Right atrium auricular region (tissue), 2 donors: ENCODE measurements at regions not wholly inside any gene's neighbourhood (a gene's known extent, or its start where the extent isn't known, plus 50 kb on each side); places are given as distances from the start of the nearest gene placed in this dataset.
A peak's percentile ranks its signal among the peaks of the same experiment; 100 is the strongest.

ENCODE experiments used
- DNase-seq: peaks from one replicate; pipeline ENCODE4 v3.0.0-alpha.2; 2019; ENCODE audit warnings: low spot score
- H3K27ac ChIP-seq, 2 donors: fragments of 200-600 bp; sonication (generic); 1 replicate in 1 of 2; 2 replicates in 1 of 2; pipeline ENCODE4 v1.5.1; 2016 to 2019
- H3K27me3 ChIP-seq, 2 donors: fragments of 200-600 bp; sonication (generic); one replicate each; pipeline versions ENCODE4 v1.5.1 to v1.6.0; 2017 to 2019
- H3K36me3 ChIP-seq: fragments of 200-600 bp; sonication (generic); one replicate; pipeline ENCODE4 v1.5.1; 2016
- H3K4me1 ChIP-seq, 2 donors: fragments of 200-600 bp; sonication (generic); one replicate each; pipeline versions ENCODE4 v1.5.1 to v1.6.0; 2017 to 2019
- H3K4me3 ChIP-seq, 2 donors: fragments of 200-600 bp; sonication (generic); 1 replicate in 1 of 2; 2 replicates in 1 of 2; pipeline ENCODE4 v1.5.1; 2017 to 2019; ENCODE audit warnings: mild to moderate bottlenecking in 1 of 2, moderate library complexity in 1 of 2
- H3K9me3 ChIP-seq, 2 donors: fragments of 200-600 bp; sonication (generic); one replicate each; pipeline ENCODE4 v1.5.1; 2019
- TF ChIP-seq, protein P1 (sequence below), 2 donors: fragments of 200-600 bp; sonication (generic); IDR thresholded peaks; one replicate each; pipeline ENCODE4 v1.5.1; 2019; ENCODE audit warnings: antibody characterized with exemption in 2 of 2

DNA sequence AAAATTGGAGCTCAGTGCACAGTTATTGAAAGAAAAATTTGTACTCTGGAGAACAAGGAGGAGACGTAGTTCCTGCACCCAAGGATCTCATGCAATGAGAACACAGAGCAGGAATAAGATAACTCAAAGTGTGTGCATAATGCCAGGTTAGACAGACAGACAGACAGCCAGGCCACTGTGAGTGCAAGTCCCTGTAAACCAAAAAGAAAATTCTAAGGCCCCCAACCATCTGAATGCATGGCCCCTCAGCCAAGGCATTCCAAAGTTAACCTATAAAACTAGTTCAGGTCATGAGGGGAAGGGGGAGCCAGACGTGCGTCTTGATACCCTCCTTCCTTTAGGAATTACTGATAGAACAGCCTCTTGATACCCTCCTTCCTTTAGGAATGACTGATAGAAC lies 94.5 kb upstream of the ENPP6 start:
- H3K9me3 ChIP-seq, result no peaks in the 10 kb centered on the region
- no peak overlapping the region for H3K4me3 ChIP-seq
- H3K27me3 ChIP-seq, result no peaks in the 10 kb centered on the region
- no peak overlapping the region for H3K27ac ChIP-seq
- TF ChIP-seq, protein P1, sequence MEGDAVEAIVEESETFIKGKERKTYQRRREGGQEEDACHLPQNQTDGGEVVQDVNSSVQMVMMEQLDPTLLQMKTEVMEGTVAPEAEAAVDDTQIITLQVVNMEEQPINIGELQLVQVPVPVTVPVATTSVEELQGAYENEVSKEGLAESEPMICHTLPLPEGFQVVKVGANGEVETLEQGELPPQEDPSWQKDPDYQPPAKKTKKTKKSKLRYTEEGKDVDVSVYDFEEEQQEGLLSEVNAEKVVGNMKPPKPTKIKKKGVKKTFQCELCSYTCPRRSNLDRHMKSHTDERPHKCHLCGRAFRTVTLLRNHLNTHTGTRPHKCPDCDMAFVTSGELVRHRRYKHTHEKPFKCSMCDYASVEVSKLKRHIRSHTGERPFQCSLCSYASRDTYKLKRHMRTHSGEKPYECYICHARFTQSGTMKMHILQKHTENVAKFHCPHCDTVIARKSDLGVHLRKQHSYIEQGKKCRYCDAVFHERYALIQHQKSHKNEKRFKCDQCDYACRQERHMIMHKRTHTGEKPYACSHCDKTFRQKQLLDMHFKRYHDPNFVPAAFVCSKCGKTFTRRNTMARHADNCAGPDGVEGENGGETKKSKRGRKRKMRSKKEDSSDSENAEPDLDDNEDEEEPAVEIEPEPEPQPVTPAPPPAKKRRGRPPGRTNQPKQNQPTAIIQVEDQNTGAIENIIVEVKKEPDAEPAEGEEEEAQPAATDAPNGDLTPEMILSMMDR (IDR thresholded peaks at IDR 0.05), result no peak
- H3K4me1 ChIP-seq, result no peaks in the 10 kb centered on the region
- peak; percentile 4 for DNase-seq
- no peaks in the 10 kb centered on the region for H3K36me3 ChIP-seq

DNA sequence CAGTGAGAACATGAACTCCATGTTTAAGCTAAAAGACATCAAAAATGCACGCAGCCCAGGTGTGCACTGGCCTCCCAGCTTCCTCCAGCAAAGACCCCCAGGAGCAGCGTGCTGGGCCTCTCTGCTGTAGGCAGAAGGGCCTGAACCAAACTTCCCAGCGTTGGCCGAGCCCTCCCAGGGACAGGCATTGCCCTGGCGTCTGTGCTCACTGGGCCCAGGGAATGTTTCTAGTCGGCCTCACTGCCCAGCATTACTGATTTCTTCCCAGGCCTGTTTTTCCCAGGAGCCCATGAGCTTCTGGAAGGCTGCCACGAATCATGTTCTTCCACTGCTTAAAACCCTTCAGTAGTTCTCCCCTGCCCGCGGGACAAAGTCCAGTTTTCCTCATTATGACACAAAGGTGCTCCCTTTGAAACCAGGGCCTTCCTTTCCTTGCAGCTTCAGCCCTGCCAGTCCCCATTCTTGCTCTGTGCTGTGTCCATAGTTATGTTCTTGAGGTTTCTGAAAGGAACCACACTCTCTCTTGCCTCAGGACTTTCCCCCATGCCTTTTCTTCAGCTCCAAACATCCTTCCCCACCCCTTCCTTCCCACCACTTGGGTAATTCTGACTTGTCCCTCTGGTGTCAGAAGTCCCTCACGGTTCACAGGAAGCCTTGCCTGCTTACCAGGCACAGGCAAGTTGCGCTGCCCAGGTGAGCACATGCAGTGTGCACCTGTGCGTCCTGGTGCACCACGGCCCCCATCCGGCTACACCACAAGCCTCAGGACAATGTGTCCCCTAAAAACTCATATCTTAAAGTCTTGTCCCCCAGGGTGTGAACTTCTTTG lies 93.4 kb upstream of the ENPP6 start:
- no peak overlapping the region for H3K4me3 ChIP-seq
- DNase-seq, result peak; percentile 42
- H3K27ac ChIP-seq, result no peak overlapping the region
- H3K4me1 ChIP-seq, result no peaks in the 10 kb centered on the region
- no peaks in the 10 kb centered on the region for H3K9me3 ChIP-seq
- no peaks in the 10 kb centered on the region for H3K36me3 ChIP-seq
- H3K27me3 ChIP-seq, result no peaks in the 10 kb centered on the region
- TF ChIP-seq, protein P1 (IDR thresholded peaks at IDR 0.05), result no peak

DNA sequence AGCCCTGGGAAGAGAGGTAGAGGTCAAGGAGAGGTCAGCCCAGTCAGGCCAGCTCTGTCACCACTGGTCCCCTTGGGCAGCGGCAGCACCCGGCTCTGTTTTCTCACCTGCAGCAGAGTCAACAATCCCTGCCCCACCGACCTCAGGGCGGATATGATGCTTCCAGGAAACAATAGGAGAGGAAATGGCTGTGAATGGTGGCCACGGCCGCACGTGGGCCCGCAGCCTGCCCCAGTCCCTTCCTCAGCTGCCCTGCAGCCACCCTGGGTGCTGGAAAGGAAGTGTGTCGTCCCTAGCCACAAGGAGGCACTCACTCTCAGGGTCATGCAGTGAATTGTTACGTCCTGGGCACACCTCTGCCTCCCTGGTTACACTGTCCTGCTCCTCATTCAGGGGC lies 92.5 kb upstream of the ENPP6 start:
- TF ChIP-seq, protein P1 (IDR thresholded peaks at IDR 0.05), result peak in 1 of 2 donors; percentile 30
- no peak for DNase-seq
- Histone ChIP-seq H3K4me3 (no peak overlapping the region), H3K4me1 (no peaks in the 10 kb centered on the region), H3K27me3 (no peaks in the 10 kb centered on the region), H3K36me3 (no peaks in the 10 kb centered on the region), H3K9me3 (no peaks in the 10 kb centered on the region), H3K27ac (no peak overlapping the region)

DNA sequence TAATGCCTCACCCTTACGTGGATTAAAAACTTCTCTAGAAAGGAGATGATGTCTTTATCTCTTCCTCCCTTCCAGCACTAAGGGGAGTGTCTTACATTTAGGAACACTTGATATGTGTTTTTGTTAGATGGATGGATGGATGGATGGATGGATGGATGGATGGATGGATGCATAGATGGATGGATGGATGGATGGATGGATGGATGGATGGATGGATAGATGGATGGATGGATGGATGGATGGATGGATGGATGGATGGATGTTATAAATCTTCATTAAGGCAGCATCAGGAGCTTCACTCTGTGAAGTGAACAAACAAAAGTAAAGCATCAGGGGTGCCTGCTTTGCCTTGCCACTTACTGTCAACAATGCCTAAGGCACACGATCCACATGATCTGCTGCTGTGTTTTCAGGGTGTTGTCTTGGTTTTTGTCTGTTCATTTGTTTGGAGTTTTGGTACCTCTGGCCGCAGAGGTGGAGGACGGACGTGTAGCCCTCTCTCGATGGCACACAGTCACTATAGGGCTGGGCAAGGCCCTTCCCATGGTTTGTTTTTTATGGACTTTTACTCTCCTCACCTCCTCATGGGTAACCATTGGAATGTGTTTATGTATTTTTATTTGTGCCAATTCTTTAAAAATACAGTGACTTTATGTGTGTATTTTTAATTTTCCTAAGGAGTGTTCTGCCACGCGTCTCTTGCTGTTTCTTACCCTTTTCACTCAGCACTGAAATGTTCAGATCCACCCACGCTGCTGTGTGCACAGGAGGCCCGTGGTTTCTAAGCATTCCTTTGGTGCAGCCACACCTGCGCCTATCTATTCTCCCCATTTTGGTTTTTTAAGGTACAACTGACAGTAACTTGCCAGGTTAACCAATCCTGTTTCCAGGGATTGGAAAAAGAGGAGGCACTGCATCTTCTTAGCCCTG lies 91.8 kb upstream of the ENPP6 start:
- no peaks in the 10 kb centered on the region for H3K27me3 ChIP-seq
- H3K36me3 ChIP-seq, result no peaks in the 10 kb centered on the region
- no peak for DNase-seq
- no peaks in the 10 kb centered on the region for H3K9me3 ChIP-seq
- TF ChIP-seq, protein P1 (IDR thresholded peaks at IDR 0.05), result no peak
- no peaks in the 10 kb centered on the region for H3K4me1 ChIP-seq
- H3K4me3 ChIP-seq, result no peak overlapping the region
- H3K27ac ChIP-seq, result no peak overlapping the region

DNA sequence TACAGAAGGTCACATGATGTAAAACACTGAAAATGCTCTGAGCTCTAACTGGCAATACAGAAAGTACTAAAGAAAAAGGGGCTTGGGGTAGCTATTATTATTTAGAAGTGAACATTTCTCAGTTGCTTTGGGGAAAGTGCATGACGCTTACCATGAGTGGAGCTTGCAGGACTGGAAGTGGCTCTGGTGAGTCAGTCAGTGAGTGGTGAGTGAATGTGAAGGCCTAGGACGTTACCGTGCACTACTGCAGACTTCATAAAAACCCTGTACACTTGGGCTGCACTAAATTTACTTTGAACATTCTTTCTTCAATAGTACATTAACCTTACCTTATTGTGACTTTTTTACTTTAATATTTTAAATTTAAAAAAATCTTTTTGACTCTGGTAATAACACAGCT lies 89.3 kb upstream of the ENPP6 start:
- Histone ChIP-seq H3K9me3 (no peaks in the 10 kb centered on the region), H3K27ac (no peak overlapping the region), H3K4me1 (no peaks in the 10 kb centered on the region), H3K27me3 (no peaks in the 10 kb centered on the region), H3K36me3 (no peaks in the 10 kb centered on the region), H3K4me3 (no peak overlapping the region)
- peak; percentile 30 for DNase-seq
- TF ChIP-seq, protein P1 (IDR thresholded peaks at IDR 0.05), result no peak
